PFSK-1 (cell line): ENCODE measurements at regions not wholly inside any gene's neighbourhood (a gene's known extent, or its start where the extent isn't known, plus 50 kb on each side); places are given as distances from the start of the nearest gene placed in this dataset.

Experiments used
- FOXP2 ChIP-seq: optimal IDR thresholded peaks from 2 replicates; pipeline ENCODE3; 2011; ENCODE audit warnings: borderline replicate concordance, control low read depth, inconsistent platforms; ENCODE audit not compliant: insufficient read depth; ENCODE audit errors: extremely low read length, extremely low read depth
- TAF1 ChIP-seq: IDR thresholded peaks from 2 replicates; pipeline ENCODE4 v1.6.1; 2012; ENCODE audit warnings: low read length, control low read depth, borderline replicate concordance; ENCODE audit not compliant: insufficient read depth

DNA sequence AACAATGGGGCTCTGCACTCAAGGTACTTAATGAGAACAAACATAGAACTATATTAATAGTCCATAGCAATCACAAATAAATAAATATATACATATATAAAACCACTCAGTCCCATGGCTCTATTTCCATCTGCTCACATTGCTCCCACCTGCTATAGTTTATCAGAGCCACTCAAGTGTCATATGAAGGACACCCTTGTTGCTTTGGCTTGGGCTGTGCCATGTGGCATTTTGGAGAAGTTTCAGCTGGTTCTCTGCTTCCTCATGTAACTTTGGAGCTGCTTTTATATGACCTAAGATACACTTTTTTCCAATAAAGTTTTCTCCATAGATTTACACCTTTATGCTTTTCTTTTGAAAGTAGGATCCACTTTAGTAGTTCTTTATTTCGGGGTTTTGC lies 126.4 kb downstream of the KCNJ2 start:
- TF ChIP-seq FOXP2 (no peak), TAF1 (no peak)
